ENCODE measurements at regions not wholly inside any gene's neighbourhood (a gene's known extent, or its start where the extent isn't known, plus 50 kb on each side); places are given as distances from the start of the nearest gene placed in this dataset.
A peak's percentile ranks its signal among the peaks of the same experiment; 100 is the strongest.

- DNase-seq (ENCODE audit: low spot score in 2 of 2) = no peak
- intact Hi-C loops (cut with DNase I; ENCODE audit: low total_unique reads) = no loop called here
- H3K4me3 ChIP-seq (ENCODE audit: low read depth, poor library complexity, severe bottlenecking) = no peak overlapping the region
- no peak for TF ChIP-seq POLR2A (IDR thresholded peaks at IDR 0.05)
- TF ChIP-seq CTCF (IDR thresholded peaks at IDR 0.05) = no peak
- WGBS, 2 donors = 77% methylated on average over 3 of the region's 3 CpGs
Observed at GRCh38 chr10:128874331-128874730, 592.7 kb upstream of the MGMT start.

- intact Hi-C loops (cut with DNase I; ENCODE audit: low total_unique reads) = no loop called here
- TF ChIP-seq CTCF (IDR thresholded peaks at IDR 0.05) = no peak
- TF ChIP-seq POLR2A (IDR thresholded peaks at IDR 0.05) = no peak
- 65 to 69% methylated on average over 8 of the region's 8 CpGs for WGBS, 2 donors
- no peak overlapping the region for H3K4me3 ChIP-seq (ENCODE audit: low read depth, poor library complexity, severe bottlenecking)
- DNase-seq (ENCODE audit: low spot score in 2 of 2) = no peak
Observed at GRCh38 chr10:128875030-128875744, 591.9 kb upstream of the MGMT start.

- TF ChIP-seq CTCF (IDR thresholded peaks at IDR 0.05) (no peak), POLR2A (IDR thresholded peaks at IDR 0.05) (no peak)
- H3K4me3 ChIP-seq (ENCODE audit: low read depth, poor library complexity, severe bottlenecking) = no peak overlapping the region
- DNase-seq (ENCODE audit: low spot score in 2 of 2) = peak; percentile 59 to 88
- 58 to 69% methylated on average over 7 of the region's 7 CpGs for WGBS, 2 donors
- intact Hi-C loops (cut with DNase I; ENCODE audit: low total_unique reads) = no loop called here
Observed at GRCh38 chr10:128875956-128876736, 590.9 kb upstream of the MGMT start.

- DNase-seq (ENCODE audit: low spot score in 2 of 2) = peak in 1 of 2 donors; percentile 39
- intact Hi-C loops (cut with DNase I; ENCODE audit: low total_unique reads) = no loop called here
- no peak for TF ChIP-seq POLR2A (IDR thresholded peaks at IDR 0.05)
- TF ChIP-seq CTCF (IDR thresholded peaks at IDR 0.05) = no peak
- 88 to 90% methylated on average over 10 of the region's 10 CpGs for WGBS, 2 donors
- no peak overlapping the region for H3K4me3 ChIP-seq (ENCODE audit: low read depth, poor library complexity, severe bottlenecking)
Observed at GRCh38 chr10:128877141-128877540, 589.9 kb upstream of the MGMT start.

- DNase-seq (ENCODE audit: low spot score in 2 of 2) = peak in 1 of 2 donors; percentile 28
Observed at GRCh38 chr10:128877936-128878335, 589.1 kb upstream of the MGMT start.

More at GRCh38 chr10:128877936-128878335, 589.1 kb upstream of the MGMT start:
- 89 to 91% methylated on average over 7 of the region's 7 CpGs for WGBS, 2 donors
- intact Hi-C loops (cut with DNase I; ENCODE audit: low total_unique reads) = no loop called here
- TF ChIP-seq CTCF (IDR thresholded peaks at IDR 0.05) (no peak), POLR2A (IDR thresholded peaks at IDR 0.05) (no peak)
- H3K4me3 ChIP-seq (ENCODE audit: low read depth, poor library complexity, severe bottlenecking) = no peak overlapping the region

Data from lower leg skin (tissue), 4 donors.